ENCODE measurements at regions not wholly inside any gene's neighbourhood (a gene's known extent, or its start where the extent isn't known, plus 50 kb on each side); places are given as distances from the start of the nearest gene placed in this dataset.

DNA sequence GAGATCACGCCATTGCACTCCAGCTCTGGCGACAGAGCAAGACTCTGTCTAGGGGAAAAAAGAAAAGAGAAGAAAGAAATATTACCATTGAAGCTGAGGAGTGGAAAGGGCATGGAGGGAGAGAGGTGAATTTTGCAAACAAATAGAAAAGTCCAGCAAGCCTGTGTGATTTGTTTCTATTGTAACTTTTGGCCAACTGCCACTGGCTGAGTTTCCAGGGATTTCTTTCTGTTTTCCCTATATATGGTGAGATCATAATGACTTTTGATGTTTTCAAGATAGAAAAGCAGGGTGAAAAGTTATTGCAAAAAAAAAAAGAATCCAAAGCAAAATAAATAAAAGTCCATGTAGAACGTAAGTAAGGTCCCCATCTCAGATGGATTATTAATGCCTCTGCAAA is 184.2 kb upstream of the RALGAPA2 start:
- peaks cover 6% of the 10 kb centered on the region; the same call in 1 of the 2 replicates for H3K4me1 ChIP-seq (ENCODE audit: insufficient read depth, low read length)
- H3K9ac ChIP-seq (ENCODE audit: low read depth, low read length), result no peak overlapping the region
- H3K36me3 ChIP-seq (ENCODE audit: insufficient read depth, low read length), result no peaks in the 10 kb centered on the region
- no peaks in the 10 kb centered on the region for H3K9me3 ChIP-seq (ENCODE audit: control insufficient read depth, insufficient read depth, low read length)

GRCh38 chr20:20895537-20895936 is 183.1 kb upstream of the RALGAPA2 start:
- H3K9me3 ChIP-seq (ENCODE audit: control insufficient read depth, insufficient read depth, low read length), result no peaks in the 10 kb centered on the region
- peaks cover 6% of the 10 kb centered on the region; the same call in 1 of the 2 replicates for H3K4me1 ChIP-seq (ENCODE audit: insufficient read depth, low read length)
- no peak overlapping the region for H3K9ac ChIP-seq (ENCODE audit: low read depth, low read length)
- no peaks in the 10 kb centered on the region for H3K36me3 ChIP-seq (ENCODE audit: insufficient read depth, low read length)

DNA sequence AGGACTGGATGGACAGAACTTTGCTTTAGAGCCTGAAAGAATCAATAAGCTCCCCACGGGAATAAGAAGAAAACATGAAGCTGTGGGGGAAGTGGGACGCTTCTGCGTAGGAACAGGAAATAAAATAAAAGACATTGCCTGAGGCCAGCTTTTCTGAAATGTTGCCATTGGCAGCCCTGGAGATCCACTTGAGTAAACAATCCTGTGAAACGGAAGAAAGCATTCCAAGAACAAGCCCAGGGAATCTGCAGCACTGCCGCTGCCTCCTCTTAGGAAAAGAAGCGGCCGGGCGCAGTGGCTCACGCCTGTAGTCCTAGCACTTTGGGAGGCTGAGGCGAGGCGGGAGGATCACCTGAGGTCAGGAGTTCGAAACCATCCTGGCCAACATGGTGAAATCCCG is 182.3 kb upstream of the RALGAPA2 start:
- Histone ChIP-seq H3K4me1 (ENCODE audit: insufficient read depth, low read length) (peaks cover 6% of the 10 kb centered on the region; the same call in 1 of the 2 replicates), H3K9ac (ENCODE audit: low read depth, low read length) (no peak overlapping the region), H3K9me3 (ENCODE audit: control insufficient read depth, insufficient read depth, low read length) (no peaks in the 10 kb centered on the region), H3K36me3 (ENCODE audit: insufficient read depth, low read length) (no peaks in the 10 kb centered on the region)

GRCh38 chr20:20894280-20894679 is 181.8 kb upstream of the RALGAPA2 start:
- H3K9ac ChIP-seq (ENCODE audit: low read depth, low read length), result no peak overlapping the region
- no peaks in the 10 kb centered on the region for H3K36me3 ChIP-seq (ENCODE audit: insufficient read depth, low read length)
- H3K9me3 ChIP-seq (ENCODE audit: control insufficient read depth, insufficient read depth, low read length), result no peaks in the 10 kb centered on the region
- peaks cover 6% of the 10 kb centered on the region; the same call in 1 of the 2 replicates for H3K4me1 ChIP-seq (ENCODE audit: insufficient read depth, low read length)

- Histone ChIP-seq H3K9ac (ENCODE audit: low read depth, low read length) (no peak overlapping the region), H3K4me1 (ENCODE audit: insufficient read depth, low read length) (no peaks in the 10 kb centered on the region), H3K36me3 (ENCODE audit: insufficient read depth, low read length) (no peaks in the 10 kb centered on the region), H3K9me3 (ENCODE audit: control insufficient read depth, insufficient read depth, low read length) (no peaks in the 10 kb centered on the region)
These were observed 179.9 kb upstream of the RALGAPA2 start for GRCh38 chr20:20892328-20892727.

GRCh38 chr20:20890751-20891150 is 178.3 kb upstream of the RALGAPA2 start:
- Histone ChIP-seq H3K36me3 (ENCODE audit: insufficient read depth, low read length) (no peaks in the 10 kb centered on the region), H3K4me1 (ENCODE audit: insufficient read depth, low read length) (no peaks in the 10 kb centered on the region), H3K9ac (ENCODE audit: low read depth, low read length) (no peak overlapping the region), H3K9me3 (ENCODE audit: control insufficient read depth, insufficient read depth, low read length) (no peaks in the 10 kb centered on the region)

DNA sequence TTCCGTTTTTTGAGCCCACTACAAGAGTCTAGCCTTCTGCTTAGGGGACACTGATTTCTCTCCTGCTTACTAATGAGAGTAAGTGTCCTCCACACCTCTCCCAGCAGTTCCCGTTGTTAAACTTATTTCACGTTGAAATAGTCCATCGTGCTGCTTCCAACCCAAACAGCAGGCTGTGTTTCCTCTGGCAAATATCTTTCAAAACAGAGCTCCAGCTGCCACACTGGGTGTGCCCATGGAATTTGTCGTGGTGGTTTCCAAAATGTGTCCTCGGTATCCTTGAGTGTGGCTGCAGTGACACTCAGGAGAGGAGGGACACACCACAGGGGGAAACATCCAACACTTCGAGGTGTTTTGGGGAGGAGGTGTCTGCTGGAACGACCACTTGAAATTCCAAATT is 176.5 kb upstream of the RALGAPA2 start:
- Histone ChIP-seq H3K4me1 (ENCODE audit: insufficient read depth, low read length) (no peaks in the 10 kb centered on the region), H3K36me3 (ENCODE audit: insufficient read depth, low read length) (no peaks in the 10 kb centered on the region), H3K9me3 (ENCODE audit: control insufficient read depth, insufficient read depth, low read length) (no peaks in the 10 kb centered on the region)

DNA sequence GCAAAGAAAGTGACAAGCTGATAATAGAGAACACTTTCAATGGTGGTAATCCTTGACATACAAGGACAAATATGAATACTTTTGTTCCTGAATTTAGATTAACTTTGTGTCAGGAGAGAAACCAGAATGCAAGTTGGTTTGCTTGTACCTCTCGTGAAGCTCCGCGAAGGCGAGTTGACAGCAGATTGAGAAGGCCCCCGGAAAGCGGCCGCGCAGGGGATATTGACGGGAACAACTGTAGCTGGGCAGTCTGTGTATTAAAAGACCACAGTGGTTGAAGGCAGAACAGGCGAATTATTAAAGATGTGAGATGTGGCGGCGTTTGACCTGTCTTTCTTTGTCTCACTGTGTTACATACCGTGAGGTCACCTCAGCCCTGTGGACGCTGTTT is 175.8 kb upstream of the RALGAPA2 start:
- no peaks in the 10 kb centered on the region for H3K9me3 ChIP-seq (ENCODE audit: control insufficient read depth, insufficient read depth, low read length)
- no peaks in the 10 kb centered on the region for H3K36me3 ChIP-seq (ENCODE audit: insufficient read depth, low read length)
- H3K4me1 ChIP-seq (ENCODE audit: insufficient read depth, low read length), result no peaks in the 10 kb centered on the region
- H3K9ac ChIP-seq (ENCODE audit: low read depth, low read length), result no peak overlapping the region

More for the DNA sequence above, 176.5 kb upstream of the RALGAPA2 start:
- no peak overlapping the region for H3K9ac ChIP-seq (ENCODE audit: low read depth, low read length)

GRCh38 chr20:20887593-20888265 is 175.3 kb upstream of the RALGAPA2 start:
- H3K9ac ChIP-seq (ENCODE audit: low read depth, low read length), result no peak overlapping the region
- H3K9me3 ChIP-seq (ENCODE audit: control insufficient read depth, insufficient read depth, low read length), result no peaks in the 10 kb centered on the region
- H3K36me3 ChIP-seq (ENCODE audit: insufficient read depth, low read length), result no peaks in the 10 kb centered on the region

DNA sequence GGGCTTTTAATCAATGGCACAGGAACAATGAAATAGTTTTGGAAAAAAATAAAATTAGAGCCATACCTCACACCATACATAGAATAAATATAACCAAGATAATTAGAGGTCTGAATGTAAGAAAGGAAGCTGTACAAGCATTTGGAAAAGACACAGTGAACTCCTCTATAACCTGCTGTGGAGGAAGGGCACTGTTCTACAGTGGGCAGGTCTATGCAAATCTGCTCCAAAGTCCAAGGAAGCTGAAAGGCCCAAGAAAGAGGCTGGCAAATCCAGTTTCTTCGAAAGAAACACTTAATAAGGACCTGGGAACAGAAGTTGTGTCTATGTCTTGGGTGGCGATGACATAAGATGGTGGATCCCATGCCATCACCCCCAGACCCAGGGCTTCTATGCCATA is 169.4 kb upstream of the RALGAPA2 start:
- Histone ChIP-seq H3K4me1 (ENCODE audit: insufficient read depth, low read length) (no peaks in the 10 kb centered on the region), H3K36me3 (ENCODE audit: insufficient read depth, low read length) (no peaks in the 10 kb centered on the region), H3K9me3 (ENCODE audit: control insufficient read depth, insufficient read depth, low read length) (peaks cover 4% of the 10 kb centered on the region), H3K9ac (ENCODE audit: low read depth, low read length) (no peak overlapping the region)

More at GRCh38 chr20:20887593-20888265, 175.3 kb upstream of the RALGAPA2 start:
- no peaks in the 10 kb centered on the region for H3K4me1 ChIP-seq (ENCODE audit: insufficient read depth, low read length)

GRCh38 chr20:20877079-20877478 is 164.6 kb upstream of the RALGAPA2 start:
- peaks cover 2% of the 10 kb centered on the region for H3K9me3 ChIP-seq (ENCODE audit: control insufficient read depth, insufficient read depth, low read length)
- H3K9ac ChIP-seq (ENCODE audit: low read depth, low read length), result no peak overlapping the region
- no peaks in the 10 kb centered on the region for H3K36me3 ChIP-seq (ENCODE audit: insufficient read depth, low read length)
- no peaks in the 10 kb centered on the region for H3K4me1 ChIP-seq (ENCODE audit: insufficient read depth, low read length)

DNA sequence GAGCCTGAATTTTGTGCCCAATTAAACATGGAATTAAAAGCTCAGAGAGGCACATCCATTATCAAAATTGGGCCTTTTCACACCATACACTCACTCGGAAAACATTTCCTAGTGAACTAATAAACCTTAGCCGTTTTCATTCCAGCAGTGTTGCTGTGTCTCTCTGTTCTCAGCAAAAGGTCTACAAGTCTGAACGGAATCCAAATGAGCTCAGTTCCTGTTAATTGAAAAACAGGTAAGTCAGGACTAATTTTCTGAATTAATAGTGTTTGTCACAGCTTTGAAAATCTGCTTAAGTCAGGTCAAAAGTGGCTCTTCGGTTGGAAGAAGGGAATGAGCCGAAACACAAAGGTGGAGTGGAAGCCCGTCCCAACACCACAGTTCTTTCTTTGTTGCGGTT is 163.3 kb upstream of the RALGAPA2 start:
- Histone ChIP-seq H3K4me1 (ENCODE audit: insufficient read depth, low read length) (no peaks in the 10 kb centered on the region), H3K9ac (ENCODE audit: low read depth, low read length) (no peak overlapping the region), H3K36me3 (ENCODE audit: insufficient read depth, low read length) (no peaks in the 10 kb centered on the region), H3K9me3 (ENCODE audit: control insufficient read depth, insufficient read depth, low read length) (no peaks in the 10 kb centered on the region)

DNA sequence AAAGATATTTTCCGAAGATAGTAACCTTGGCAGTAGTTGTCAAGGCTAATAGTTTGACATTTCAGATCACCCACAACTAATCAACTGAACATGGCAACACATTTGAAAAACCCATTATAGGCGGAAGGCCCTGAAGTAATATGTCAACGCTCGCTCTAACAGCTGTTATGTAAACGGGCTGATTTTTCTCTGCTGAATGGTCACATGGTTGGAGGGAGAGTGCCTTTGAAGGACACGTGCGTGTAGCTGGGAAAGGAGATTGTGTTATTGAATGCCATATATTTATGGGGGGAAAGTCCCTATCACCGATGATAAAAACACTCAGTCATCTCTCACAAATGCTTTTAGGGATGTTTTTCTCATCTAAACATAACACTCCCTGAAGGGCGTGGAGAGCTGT is 160.0 kb upstream of the RALGAPA2 start:
- Histone ChIP-seq H3K9me3 (ENCODE audit: control insufficient read depth, insufficient read depth, low read length) (no peaks in the 10 kb centered on the region), H3K36me3 (ENCODE audit: insufficient read depth, low read length) (no peaks in the 10 kb centered on the region), H3K9ac (ENCODE audit: low read depth, low read length) (no peak overlapping the region), H3K4me1 (ENCODE audit: insufficient read depth, low read length) (no peaks in the 10 kb centered on the region)

GRCh38 chr20:20869161-20869775 is 156.8 kb upstream of the RALGAPA2 start:
- no peak overlapping the region for H3K9ac ChIP-seq (ENCODE audit: low read depth, low read length)
- no peaks in the 10 kb centered on the region for H3K36me3 ChIP-seq (ENCODE audit: insufficient read depth, low read length)
- no peaks in the 10 kb centered on the region for H3K4me1 ChIP-seq (ENCODE audit: insufficient read depth, low read length)
- H3K9me3 ChIP-seq (ENCODE audit: control insufficient read depth, insufficient read depth, low read length), result no peaks in the 10 kb centered on the region

DNA sequence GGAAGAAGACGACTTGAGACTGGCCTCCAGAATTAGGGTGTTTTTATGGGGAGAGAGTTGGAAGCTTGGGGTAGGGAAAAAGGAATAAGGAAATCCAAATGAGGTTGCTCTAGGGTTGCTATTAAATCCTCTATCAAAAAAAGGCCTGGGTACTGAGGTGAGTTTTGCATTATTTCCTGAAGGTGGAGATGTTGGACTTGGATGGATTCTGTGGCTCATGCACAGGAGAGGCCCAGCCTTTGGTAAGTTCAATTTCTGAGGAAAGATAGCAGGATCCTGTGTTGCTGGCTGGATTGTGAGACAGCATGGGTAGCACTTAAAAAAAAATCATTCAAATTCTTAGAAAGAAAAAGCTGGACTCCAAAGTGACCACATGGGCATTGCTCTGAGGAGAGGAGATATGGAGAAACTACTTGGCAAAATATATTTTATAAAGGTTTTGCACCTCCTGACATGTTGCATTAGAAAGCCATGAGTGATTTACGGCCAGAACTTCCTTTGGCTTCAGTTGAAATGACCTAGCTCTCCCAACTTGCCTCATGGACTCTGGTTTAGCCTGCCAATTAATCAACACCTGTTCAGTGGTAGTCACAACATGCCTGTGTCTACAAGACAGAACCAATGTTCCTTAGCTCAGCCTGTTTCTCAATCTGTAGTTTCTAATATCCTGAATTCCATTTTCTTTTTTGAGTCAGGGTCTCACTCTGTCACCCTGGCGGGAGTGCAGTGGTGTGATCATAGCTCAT is 152.1 kb upstream of the RALGAPA2 start:
- Histone ChIP-seq H3K36me3 (ENCODE audit: insufficient read depth, low read length) (no peaks in the 10 kb centered on the region), H3K9ac (ENCODE audit: low read depth, low read length) (no peak overlapping the region), H3K9me3 (ENCODE audit: control insufficient read depth, insufficient read depth, low read length) (no peaks in the 10 kb centered on the region), H3K4me1 (ENCODE audit: insufficient read depth, low read length) (no peaks in the 10 kb centered on the region)

Measured in ES-I3 (cell line).